T-cell (primary cell): ENCODE measurements at regions not wholly inside any gene's neighbourhood (a gene's known extent, or its start where the extent isn't known, plus 50 kb on each side); places are given as distances from the start of the nearest gene placed in this dataset.

ENCODE experiments used
- ATAC-seq, 4 experiments: fragments of 200-7000 bp in 3 of 4; fragments of 150-1000 bp in 1 of 4; cut with Tn5 transposase; replicated peaks in 1 of 4; 1 replicate in 3 of 4; 2 replicates in 1 of 4; pipeline ENCODE4 v1.10.0; 2021; ENCODE audit warnings: moderate library complexity in 3 of 4, mild to moderate bottlenecking in 2 of 4, moderate number of reproducible peaks in 1 of 4
- CTCF ChIA-PET, 2 donors: fragments of 300-600 bp; sonication (Branson Sonifier 250); formaldehyde crosslinking; loops; one replicate each; lab custom pipeline; 2022; ENCODE audit warnings: antibody characterized with exemption in 2 of 2; lab: Charles Lee
- POLR2A ChIA-PET, 2 donors: fragments of 300-600 bp; sonication (Branson Sonifier 250); formaldehyde crosslinking; loops; one replicate each; lab custom pipeline; 2022; ENCODE audit warnings: antibody characterized with exemption in 2 of 2; lab: Charles Lee
- DNase-seq, 35 experiments: peaks; one replicate each; pipeline versions ENCODE4 v3.0.0 to v3.0.0-alpha.2; 2013 to 2023
- H3K27ac ChIP-seq: one replicate; pipeline ENCODE4 v1.5.1; 2013; ENCODE audit warnings: low read length
- H3K27me3 ChIP-seq, 2 experiments: replicated peaks in 1 of 2; 1 replicate in 1 of 2; 2 replicates in 1 of 2; pipeline versions ENCODE4 v1.6.1 to v1.7.0; 2013; ENCODE audit warnings: low read length in 1 of 2, mixed read lengths in 1 of 2; ENCODE audit not compliant: control insufficient read depth in 2 of 2, insufficient read depth in 2 of 2; ENCODE audit errors: extremely low read depth in 1 of 2
- H3K36me3 ChIP-seq, 2 donors: 1 replicate in 1 of 2; 2 replicates in 1 of 2; pipeline versions ENCODE4 v1.6.1 to v1.7.0; 2013; ENCODE audit warnings: low read length in 1 of 2; ENCODE audit not compliant: control insufficient read depth in 2 of 2, insufficient read depth in 1 of 2; ENCODE audit errors: extremely low read depth in 1 of 2
- H3K4me1 ChIP-seq, 2 experiments: 1 replicate in 1 of 2; 2 replicates in 1 of 2; pipeline versions ENCODE4 v1.6.1 to v1.7.0; 2013; ENCODE audit warnings: low read length in 2 of 2, mixed read lengths in 1 of 2; ENCODE audit not compliant: insufficient read depth in 2 of 2, control insufficient read depth in 1 of 2; ENCODE audit errors: extremely low read depth in 1 of 2
- H3K4me3 ChIP-seq, 2 donors: 1 replicate in 1 of 2; 2 replicates in 1 of 2; pipeline versions ENCODE4 v1.5.1 to v1.7.0; 2013; ENCODE audit warnings: mild to moderate bottlenecking in 2 of 2, low read length in 1 of 2, moderate library complexity in 1 of 2; ENCODE audit not compliant: control insufficient read depth in 1 of 2; ENCODE audit errors: extremely low read depth in 1 of 2
- H3K9me3 ChIP-seq: 2 replicates; pipeline ENCODE4 v1.7.0; 2013
- H3K27ac Mint-ChIP-seq, 2 donors: one replicate each; pipeline ENCODE4 v1.8.0; 2020 to 2021; ENCODE audit warnings: mild to moderate bottlenecking in 2 of 2, mixed read lengths in 2 of 2
- H3K27me3 Mint-ChIP-seq, 2 donors: one replicate each; pipeline ENCODE4 v1.8.0; 2021 to 2022; ENCODE audit warnings: mixed read lengths in 2 of 2
- H3K36me3 Mint-ChIP-seq: one replicate; pipeline ENCODE4 v1.8.0; 2021; ENCODE audit warnings: mixed read lengths
- H3K4me1 Mint-ChIP-seq, 3 donors: one replicate each; pipeline ENCODE4 v1.8.0; 2020 to 2022; ENCODE audit warnings: mixed read lengths in 3 of 3, mild to moderate bottlenecking in 1 of 3
- H3K4me3 Mint-ChIP-seq, 3 donors: one replicate each; pipeline ENCODE4 v1.8.0; 2020 to 2022; ENCODE audit warnings: mild to moderate bottlenecking in 3 of 3, mixed read lengths in 3 of 3, moderate library complexity in 3 of 3
- H3K9me3 Mint-ChIP-seq, 3 donors: one replicate each; pipeline ENCODE4 v1.8.0; 2020 to 2022; ENCODE audit warnings: mixed read lengths in 3 of 3
- WGBS: methylation state at CpG from one replicate; pipeline ENCODE4 v1.1.5; 2013; ENCODE audit warnings: missing lambda C conversion rate; ENCODE audit not compliant: insufficient coverage; 5-methylcytosine and 5-hydroxymethylcytosine counted together

- ChIA-PET POLR2A (no interaction called here), CTCF (no interaction called here)
- no peaks in the 10 kb centered on the region for H3K36me3 Mint-ChIP-seq
Measured at GRCh38 chr2:234747032-234747431, 204.8 kb upstream of the SH3BP4 start.

GRCh38 chr2:234745347-234745746 is 206.5 kb upstream of the SH3BP4 start:
- Histone ChIP-seq H3K9me3 (no peaks in the 10 kb centered on the region), H3K4me1 (no peaks in the 10 kb centered on the region), H3K36me3 (no peaks in the 10 kb centered on the region), H3K4me3 (no peak overlapping the region), H3K27ac (no peak overlapping the region), H3K27me3 (peaks cover 0 to 8% of the 10 kb centered on the region in 2 experiments)
- ChIA-PET POLR2A (no interaction called here), CTCF (interaction anchor here in 1 of 2 donors (0.6 kb wide), 1 partner anchor 1803 kb away, joined by 7 read pairs; no protein-coding TSS in a partner anchor)
- WGBS = 40% methylated on average over 1 of the region's 1 CpG
- H3K4me1 Mint-ChIP-seq = no peaks in the 10 kb centered on the region
- no peak for ATAC-seq
- no peak for DNase-seq
- peaks cover 25 to 29% of the 10 kb centered on the region in 2 donors for H3K27me3 Mint-ChIP-seq
- no peak overlapping the region for H3K4me3 Mint-ChIP-seq
- no peaks in the 10 kb centered on the region for H3K36me3 Mint-ChIP-seq
- H3K9me3 Mint-ChIP-seq = peaks cover 0 to 7% (median 0%) of the 10 kb centered on the region in 3 donors
- H3K27ac Mint-ChIP-seq = no peak overlapping the region

More at GRCh38 chr2:234747032-234747431, 204.8 kb upstream of the SH3BP4 start:
- Mint-ChIP-seq H3K27me3 (peaks cover 27 to 30% of the 10 kb centered on the region in 2 donors), H3K4me1 (no peaks in the 10 kb centered on the region), H3K9me3 (peaks cover 0 to 3% (median 0%) of the 10 kb centered on the region in 3 donors), H3K27ac (no peak overlapping the region), H3K4me3 (no peak overlapping the region)
- no peaks in the 10 kb centered on the region for H3K9me3 ChIP-seq
- DNase-seq = no peak
- H3K4me1 ChIP-seq = no peaks in the 10 kb centered on the region
- H3K36me3 ChIP-seq = no peaks in the 10 kb centered on the region
- ATAC-seq = no peak
- peaks cover 0 to 8% of the 10 kb centered on the region in 2 experiments for H3K27me3 ChIP-seq
- no peak overlapping the region for H3K27ac ChIP-seq
- no peak overlapping the region for H3K4me3 ChIP-seq

- no peaks in the 10 kb centered on the region for H3K9me3 ChIP-seq
- Mint-ChIP-seq H3K36me3 (no peaks in the 10 kb centered on the region), H3K4me3 (no peak overlapping the region), H3K9me3 (peaks cover 0 to 7% (median 7%) of the 10 kb centered on the region in 3 donors), H3K27me3 (peaks cover 25 to 33% of the 10 kb centered on the region in 2 donors), H3K27ac (no peak overlapping the region), H3K4me1 (no peaks in the 10 kb centered on the region)
- no peak overlapping the region for H3K27ac ChIP-seq
- ChIA-PET POLR2A (no interaction called here), CTCF (no interaction called here)
- H3K27me3 ChIP-seq = peaks cover 0 to 2% of the 10 kb centered on the region in 2 experiments
- ATAC-seq (no peak), DNase-seq (no peak)
- no peaks in the 10 kb centered on the region for H3K4me1 ChIP-seq
- no peak overlapping the region for H3K4me3 ChIP-seq
- H3K36me3 ChIP-seq = no peaks in the 10 kb centered on the region
Measured at GRCh38 chr2:234741976-234742375, 209.8 kb upstream of the SH3BP4 start.

GRCh38 chr2:234739061-234739460 is 212.8 kb upstream of the SH3BP4 start:
- no peaks in the 10 kb centered on the region for H3K4me1 Mint-ChIP-seq
- peaks cover 18 to 35% of the 10 kb centered on the region in 2 donors for H3K27me3 Mint-ChIP-seq
- no peak overlapping the region for H3K4me3 Mint-ChIP-seq
- POLR2A ChIA-PET = no interaction called here
- peaks cover 0 to 12% of the 10 kb centered on the region in 2 experiments for H3K27me3 ChIP-seq
- H3K9me3 Mint-ChIP-seq = peaks cover 3 to 15% (median 7%) of the 10 kb centered on the region in 3 donors
- DNase-seq (no peak), ATAC-seq (no peak)
- H3K4me3 ChIP-seq = no peak overlapping the region
- H3K9me3 ChIP-seq = no peaks in the 10 kb centered on the region
- H3K27ac Mint-ChIP-seq = no peak overlapping the region
- H3K27ac ChIP-seq = no peak overlapping the region
- H3K4me1 ChIP-seq = no peaks in the 10 kb centered on the region
- no peaks in the 10 kb centered on the region for H3K36me3 Mint-ChIP-seq
- CTCF ChIA-PET = no interaction called here
- no peaks in the 10 kb centered on the region for H3K36me3 ChIP-seq

- 100% methylated on average over 1 of the region's 2 CpGs for WGBS
- ChIA-PET CTCF (no interaction called here), POLR2A (no interaction called here)
- no peak overlapping the region for H3K4me3 Mint-ChIP-seq
- Histone ChIP-seq H3K4me1 (no peaks in the 10 kb centered on the region), H3K4me3 (no peak overlapping the region), H3K36me3 (no peaks in the 10 kb centered on the region), H3K27ac (no peak overlapping the region), H3K27me3 (peaks cover 0 to 22% of the 10 kb centered on the region in 2 experiments), H3K9me3 (no peaks in the 10 kb centered on the region)
- no peaks in the 10 kb centered on the region for H3K36me3 Mint-ChIP-seq
- H3K9me3 Mint-ChIP-seq = peaks cover 3 to 7% (median 7%) of the 10 kb centered on the region in 3 donors
- H3K4me1 Mint-ChIP-seq = no peaks in the 10 kb centered on the region
- DNase-seq = no peak
- no peak for ATAC-seq
- H3K27ac Mint-ChIP-seq = no peak overlapping the region
- peaks cover 23 to 36% of the 10 kb centered on the region in 2 donors for H3K27me3 Mint-ChIP-seq
Measured at GRCh38 chr2:234735829-234736228, 216.0 kb upstream of the SH3BP4 start.

GRCh38 chr2:234733795-234734600 is 217.8 kb upstream of the SH3BP4 start:
- H3K4me1 ChIP-seq = no peaks in the 10 kb centered on the region
- no peak overlapping the region for H3K4me3 ChIP-seq
- H3K27ac ChIP-seq = no peak overlapping the region
- POLR2A ChIA-PET = no interaction called here
- peaks cover 23 to 33% of the 10 kb centered on the region in 2 donors for H3K27me3 Mint-ChIP-seq
- CTCF ChIA-PET = no interaction called here
- no peaks in the 10 kb centered on the region for H3K36me3 Mint-ChIP-seq
- WGBS = 73% methylated on average over 4 of the region's 6 CpGs
- no peaks in the 10 kb centered on the region for H3K9me3 ChIP-seq
- DNase-seq (no peak), ATAC-seq (no peak)
- peaks cover 0 to 22% of the 10 kb centered on the region in 2 experiments for H3K27me3 ChIP-seq
- H3K36me3 ChIP-seq = no peaks in the 10 kb centered on the region
- no peaks in the 10 kb centered on the region for H3K4me1 Mint-ChIP-seq
- H3K9me3 Mint-ChIP-seq = peaks cover 3 to 7% (median 7%) of the 10 kb centered on the region in 3 donors
- no peak overlapping the region for H3K27ac Mint-ChIP-seq
- no peak overlapping the region for H3K4me3 Mint-ChIP-seq
